Endothelial cell of umbilical vein (primary cell): ENCODE measurements at regions not wholly inside any gene's neighbourhood (a gene's known extent, or its start where the extent isn't known, plus 50 kb on each side); places are given as distances from the start of the nearest gene placed in this dataset.
A peak's percentile ranks its signal among the peaks of the same experiment; 100 is the strongest.
"Not testable (repeated sequence)": the region's sequence is repeated elsewhere in the genome, so short reads cannot be mapped to it uniquely, and the experiment has no call there.

Experiments used
- BruUV-seq: library from RNA; stranded (reverse); fragments of 400-500 nt; replicated peaks from 2 replicates; lab custom pipeline; 2021; lab: Mats Ljungman, UMichigan
- CTCF ChIA-PET: fragments of 300-600, 350-600 bp; sonication (Branson Sonifier 250); formaldehyde crosslinking; loops from one replicate; lab custom pipeline; 2021; ENCODE audit warnings: antibody characterized with exemption, inconsistent platforms; lab: Charles Lee
- POLR2A ChIA-PET: fragments of 300-600, 350-600 bp; sonication (Branson Sonifier 250); formaldehyde crosslinking; loops from one replicate; lab custom pipeline; 2021; ENCODE audit warnings: antibody characterized with exemption, inconsistent platforms; lab: Charles Lee
- DNase-seq: peaks from one replicate; pipeline ENCODE4 v3.0.0-alpha.2; 2011; ENCODE audit warnings: low read depth, low spot score
- FAIRE-seq: peaks from 2 replicates; lab custom pipeline; 2011; peaks lifted over from hg19 to GRCh38; lab: Jason Lieb, UNC
- H2AFZ ChIP-seq: 2 replicates; pipeline ENCODE4 v1.6.0; 2012; ENCODE audit warnings: low read depth, low read length, control low read depth, inconsistent platforms
- H3K27ac ChIP-seq: 2 replicates; pipeline ENCODE4 v1.5.1; 2011; ENCODE audit warnings: low read depth, mild to moderate bottlenecking, control low read depth, low read length, moderate library complexity; ENCODE audit not compliant: insufficient read depth
- H3K27me3 ChIP-seq, 2 experiments: 2 replicates each; pipeline versions ENCODE4 v1.6.0 to v1.6.1; 2011; ENCODE audit warnings: low read length in 2 of 2, mixed read lengths in 1 of 2; ENCODE audit not compliant: control insufficient read depth in 2 of 2, insufficient read depth in 2 of 2
- H3K36me3 ChIP-seq, 2 experiments: 2 replicates in 1 of 2; 3 replicates in 1 of 2; pipeline ENCODE4 v1.5.1; 2011; ENCODE audit warnings: low read length in 2 of 2, mild to moderate bottlenecking in 1 of 2, moderate library complexity in 1 of 2; ENCODE audit not compliant: control insufficient read depth in 2 of 2, insufficient read depth in 2 of 2; ENCODE audit errors: extremely low read depth in 1 of 2
- H3K4me1 ChIP-seq: 3 replicates; pipeline ENCODE4 v1.5.1; 2011; ENCODE audit warnings: mild to moderate bottlenecking, low read length; ENCODE audit not compliant: control insufficient read depth, insufficient read depth; ENCODE audit errors: extremely low read depth
- H3K4me2 ChIP-seq: 2 replicates; pipeline ENCODE4 v1.6.1; 2011; ENCODE audit warnings: low read length, control low read depth, mixed read lengths; ENCODE audit not compliant: insufficient read depth
- H3K4me3 ChIP-seq, 3 experiments: fragments of 200-600 bp in 1 of 3; sonication (generic), shearing (Covaris generic) in 1 of 3; replicated peaks in 1 of 3; 2 replicates each; pipeline ENCODE4 v1.5.1; 2011 to 2016; ENCODE audit warnings: control low read depth in 3 of 3, low read length in 3 of 3, mild to moderate bottlenecking in 2 of 3, inconsistent platforms in 1 of 3, low read depth in 1 of 3, moderate library complexity in 1 of 3; ENCODE audit not compliant: insufficient read depth in 1 of 3
- H3K79me2 ChIP-seq: 2 replicates; pipeline ENCODE4 v1.6.0; 2012; ENCODE audit warnings: low read length, inconsistent platforms; ENCODE audit not compliant: control insufficient read depth, insufficient read depth
- H3K9ac ChIP-seq: replicated peaks from 2 replicates; pipeline ENCODE3; 2011; ENCODE audit warnings: low read length, control low read depth; ENCODE audit not compliant: insufficient read depth; ENCODE audit errors: extremely low read depth
- H3K9me1 ChIP-seq: replicated peaks from 3 replicates; pipeline ENCODE4 v1.6.0; 2011; ENCODE audit warnings: mild to moderate bottlenecking, low read length; ENCODE audit not compliant: control insufficient read depth, insufficient read depth; ENCODE audit errors: extremely low read depth
- H3K9me3 ChIP-seq: replicated peaks from 2 replicates; pipeline ENCODE4 v1.5.1; 2012; ENCODE audit warnings: low read length, inconsistent platforms; ENCODE audit not compliant: control insufficient read depth, insufficient read depth
- H4K20me1 ChIP-seq: replicated peaks from 2 replicates; pipeline ENCODE3; 2011; ENCODE audit warnings: mild to moderate bottlenecking, low read length; ENCODE audit not compliant: control insufficient read depth, insufficient read depth; ENCODE audit errors: extremely low read depth
- dilution Hi-C: fragments of 300-500 bp; cut with MboI; formaldehyde crosslinking; loops from one replicate; pipeline ENCODE4 v1.15.0; 2019; ENCODE audit warnings: low sequenced_read_pairs; ENCODE audit not compliant: extremely low pct_ligation_motif_present
- intact Hi-C: fragments of 100-400 bp; cut with micrococcal nuclease; formaldehyde crosslinking; loops from one replicate; pipeline ENCODE4 v1.10.0; 2022

DNA sequence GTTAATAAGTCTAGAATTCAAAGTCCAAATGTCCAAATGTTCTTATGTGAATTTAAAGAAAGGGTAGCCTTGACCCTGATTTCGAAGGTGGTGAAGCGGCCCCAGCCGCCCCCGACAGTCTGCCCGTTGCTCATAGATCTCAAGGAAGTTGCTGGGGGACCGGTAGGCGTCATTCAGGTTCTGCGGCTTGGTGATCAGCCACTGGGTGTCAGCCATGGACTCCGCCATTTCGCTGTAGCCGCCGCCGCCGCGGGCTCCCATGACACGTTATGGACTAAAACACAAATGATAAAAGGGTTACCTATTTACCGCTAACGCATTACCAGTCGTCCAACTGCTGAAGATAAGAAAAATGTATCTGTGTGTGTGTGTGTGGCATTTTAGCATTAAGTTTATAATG is 736.1 kb downstream of the PCDH11X start:
- FAIRE-seq, POLR2A ChIA-PET, CTCF ChIA-PET: not testable (repeated sequence)

DNA sequence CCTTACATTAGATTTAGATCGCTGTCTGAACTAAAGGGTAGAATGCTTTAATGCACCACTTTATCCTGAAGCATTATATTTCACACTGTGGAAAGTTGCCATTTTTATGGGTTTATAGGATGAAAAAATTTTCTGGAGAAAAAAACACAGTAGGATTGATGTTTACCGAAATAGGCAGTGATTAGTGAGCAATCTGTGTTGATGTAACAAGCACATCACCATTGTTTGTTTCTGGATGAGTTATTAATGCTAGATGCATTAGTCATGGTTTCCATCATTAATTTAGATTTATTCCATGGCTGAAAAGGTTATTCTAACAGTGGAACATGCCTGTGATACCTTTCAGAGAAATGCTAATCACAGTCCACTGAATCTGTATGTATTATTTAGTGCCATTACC is 749.8 kb downstream of the PCDH11X start:
- intact Hi-C loops, H3K27ac ChIP-seq, H3K36me3 ChIP-seq, BruUV-seq, H4K20me1 ChIP-seq, H3K4me3 ChIP-seq, FAIRE-seq, H3K9me3 ChIP-seq, CTCF ChIA-PET, H3K4me2 ChIP-seq, H3K27me3 ChIP-seq, H3K9me1 ChIP-seq, POLR2A ChIA-PET, H3K79me2 ChIP-seq, H2AFZ ChIP-seq, H3K4me1 ChIP-seq, DNase-seq, H3K9ac ChIP-seq, dilution Hi-C loops: not testable (repeated sequence)

More for the DNA sequence above, 736.1 kb downstream of the PCDH11X start:
- dilution Hi-C loops, H4K20me1 ChIP-seq, BruUV-seq, H2AFZ ChIP-seq, H3K9me3 ChIP-seq, DNase-seq, H3K4me2 ChIP-seq, H3K27ac ChIP-seq, H3K9ac ChIP-seq, H3K9me1 ChIP-seq, H3K27me3 ChIP-seq, H3K4me1 ChIP-seq, intact Hi-C loops, H3K4me3 ChIP-seq, H3K79me2 ChIP-seq, H3K36me3 ChIP-seq: not testable (repeated sequence)

DNA sequence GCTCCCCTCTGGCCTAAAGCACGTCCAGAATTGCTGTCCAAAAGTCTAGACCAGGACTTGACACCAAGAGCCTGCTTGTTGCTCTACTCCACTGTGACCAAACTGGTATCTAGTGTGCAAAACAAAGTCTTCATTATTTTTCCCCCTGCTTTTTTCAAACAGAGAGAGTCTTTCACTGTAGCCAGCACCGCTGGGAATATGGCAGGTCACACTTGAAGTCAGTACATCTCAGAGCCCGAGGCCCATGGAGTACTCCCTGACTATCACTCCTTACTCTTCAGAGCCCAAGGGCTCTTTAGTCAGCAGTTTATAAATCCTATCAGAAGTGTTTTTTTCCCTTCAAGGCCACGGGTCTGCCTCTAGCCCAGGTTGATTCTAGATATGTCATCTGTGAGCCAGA is 761.3 kb downstream of the PCDH11X start:
- BruUV-seq, H3K36me3 ChIP-seq, H3K9ac ChIP-seq, H3K4me3 ChIP-seq, H2AFZ ChIP-seq, H3K79me2 ChIP-seq, H3K27me3 ChIP-seq, DNase-seq, intact Hi-C loops, H3K4me1 ChIP-seq, POLR2A ChIA-PET, H3K9me1 ChIP-seq, H3K27ac ChIP-seq, H3K4me2 ChIP-seq, H4K20me1 ChIP-seq, dilution Hi-C loops, H3K9me3 ChIP-seq, CTCF ChIA-PET, FAIRE-seq: not testable (repeated sequence)

DNA sequence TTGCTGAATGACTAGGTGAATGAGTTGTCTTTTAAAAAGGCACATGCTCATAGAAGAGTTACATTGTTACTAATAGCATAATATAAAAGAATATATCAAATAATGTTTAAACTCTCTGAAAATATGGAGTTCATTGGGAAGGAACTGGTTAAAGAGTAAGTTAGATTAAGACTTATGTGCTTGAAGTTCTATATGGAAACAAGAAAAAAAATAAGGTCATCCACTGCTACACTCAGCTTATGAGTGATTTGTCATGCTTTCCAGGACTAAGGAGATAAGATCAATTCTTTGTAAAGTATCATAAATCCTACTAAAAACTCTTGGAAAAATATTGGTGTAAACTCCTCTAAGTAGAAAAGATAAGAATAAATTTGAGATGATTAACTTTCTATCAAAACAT is 779.1 kb downstream of the PCDH11X start:
- H2AFZ ChIP-seq, dilution Hi-C loops, intact Hi-C loops, BruUV-seq, POLR2A ChIA-PET, H3K79me2 ChIP-seq, H3K36me3 ChIP-seq, H3K4me3 ChIP-seq, H4K20me1 ChIP-seq, H3K9me3 ChIP-seq, H3K4me2 ChIP-seq, H3K27ac ChIP-seq, DNase-seq, CTCF ChIA-PET, H3K9ac ChIP-seq, H3K4me1 ChIP-seq, H3K9me1 ChIP-seq, H3K27me3 ChIP-seq: not testable (repeated sequence)
- peak; percentile 46 for FAIRE-seq
